H9 (cell line): ENCODE measurements at regions not wholly inside any gene's neighbourhood (a gene's known extent, or its start where the extent isn't known, plus 50 kb on each side); places are given as distances from the start of the nearest gene placed in this dataset.

ENCODE experiments used
- DNase-seq: peaks from one replicate; pipeline ENCODE4 v3.0.0-alpha.2; 2017
- H2AFZ ChIP-seq: one replicate; pipeline ENCODE4 v1.6.1; 2013; ENCODE audit warnings: mild to moderate bottlenecking, low read length, control low read depth, moderate library complexity
- H2AK5ac ChIP-seq: 2 replicates; pipeline ENCODE4 v1.6.1; 2013; ENCODE audit warnings: low read length, control low read depth, mixed read lengths; ENCODE audit not compliant: insufficient read length
- H2BK120ac ChIP-seq: one replicate; pipeline ENCODE4 v1.6.1; 2013; ENCODE audit warnings: low read depth, mild to moderate bottlenecking, low read length, control low read depth, inconsistent platforms; ENCODE audit not compliant: poor library complexity, severe bottlenecking
- H2BK12ac ChIP-seq: 2 replicates; pipeline ENCODE4 v1.6.1; 2013; ENCODE audit warnings: low read length, control low read depth, mixed read lengths, low read depth; ENCODE audit not compliant: insufficient read length
- H2BK15ac ChIP-seq: 2 replicates; pipeline ENCODE4 v1.6.1; 2013; ENCODE audit warnings: low read depth, low read length, control low read depth
- H2BK20ac ChIP-seq: one replicate; pipeline ENCODE4 v1.6.1; 2013; ENCODE audit warnings: low read depth, mild to moderate bottlenecking, low read length, control low read depth, inconsistent platforms; ENCODE audit not compliant: poor library complexity, severe bottlenecking
- H2BK5ac ChIP-seq: 2 replicates; pipeline ENCODE4 v1.6.1; 2013; ENCODE audit warnings: low read length, control low read depth, mixed read lengths; ENCODE audit not compliant: insufficient read length
- H3K14ac ChIP-seq: 2 replicates; pipeline ENCODE4 v1.6.1; 2013; ENCODE audit warnings: low read length, control low read depth; ENCODE audit not compliant: insufficient read depth
- H3K18ac ChIP-seq: 2 replicates; pipeline ENCODE4 v1.6.1; 2013; ENCODE audit warnings: low read depth, mild to moderate bottlenecking, mixed read lengths, low read length, control low read depth; ENCODE audit not compliant: insufficient read length
- H3K23ac ChIP-seq: 2 replicates; pipeline ENCODE4 v1.6.1; 2013; ENCODE audit warnings: low read length, control low read depth, mixed read lengths, low read depth; ENCODE audit not compliant: insufficient read length
- H3K23me2 ChIP-seq: 2 replicates; pipeline ENCODE4 v1.6.1; 2013; ENCODE audit warnings: low read depth, mild to moderate bottlenecking, mixed read lengths, low read length, control low read depth; ENCODE audit not compliant: insufficient read length, poor library complexity, severe bottlenecking
- H3K27ac ChIP-seq: 2 replicates; pipeline ENCODE4 v1.5.1; 2013; ENCODE audit warnings: low read length, control low read depth, mixed read lengths, low read depth; ENCODE audit not compliant: insufficient read length
- H3K27me3 ChIP-seq: 2 replicates; pipeline ENCODE4 v1.6.1; 2013; ENCODE audit warnings: low read length, control low read depth, inconsistent platforms; ENCODE audit not compliant: insufficient read depth
- H3K4ac ChIP-seq: 2 replicates; pipeline ENCODE4 v1.6.1; 2013; ENCODE audit warnings: low read depth, mild to moderate bottlenecking, control low read depth, inconsistent platforms, low read length, moderate library complexity
- H3K4me1 ChIP-seq: 2 replicates; pipeline ENCODE4 v1.6.1; 2013; ENCODE audit warnings: low read length, control low read depth, inconsistent platforms; ENCODE audit not compliant: insufficient read depth
- H3K4me2 ChIP-seq: 2 replicates; pipeline ENCODE4 v1.6.1; 2013; ENCODE audit warnings: low read length, control low read depth, mixed read lengths; ENCODE audit not compliant: insufficient read length, insufficient read depth
- H3K56ac ChIP-seq: 2 replicates; pipeline ENCODE4 v1.6.1; 2013; ENCODE audit warnings: low read depth, mild to moderate bottlenecking, mixed read lengths, low read length, control low read depth; ENCODE audit not compliant: insufficient read length
- H3K79me1 ChIP-seq: 2 replicates; pipeline ENCODE4 v1.6.1; 2013; ENCODE audit warnings: low read depth, mild to moderate bottlenecking, moderate library complexity, low read length, control low read depth, inconsistent platforms; ENCODE audit not compliant: insufficient read depth, poor library complexity, severe bottlenecking
- H3K79me2 ChIP-seq: 2 replicates; pipeline ENCODE4 v1.6.1; 2013; ENCODE audit warnings: low read length, control low read depth, inconsistent platforms; ENCODE audit not compliant: insufficient read depth
- H3K9ac ChIP-seq: 2 replicates; pipeline ENCODE4 v1.6.1; 2013; ENCODE audit warnings: low read length, control low read depth, mixed read lengths; ENCODE audit not compliant: insufficient read length; ENCODE audit errors: extremely low read depth
- H3K9me3 ChIP-seq: one replicate; pipeline ENCODE4 v1.6.1; 2013; ENCODE audit warnings: low read depth, low read length, inconsistent platforms; ENCODE audit not compliant: control insufficient read depth
- H3T11ph ChIP-seq: one replicate; pipeline ENCODE4 v1.6.1; 2013; ENCODE audit warnings: mild to moderate bottlenecking, low read length, control low read depth, inconsistent platforms
- H4K20me1 ChIP-seq: one replicate; pipeline ENCODE4 v1.6.1; 2013; ENCODE audit not compliant: control insufficient read depth, insufficient read length, insufficient read depth
- H4K5ac ChIP-seq: 2 replicates; pipeline ENCODE4 v1.6.1; 2013; ENCODE audit warnings: low read depth, mild to moderate bottlenecking, mixed read lengths, low read length, control low read depth; ENCODE audit not compliant: insufficient read length
- H4K8ac ChIP-seq: replicated peaks from 2 replicates; pipeline ENCODE4 v1.6.1; 2013; ENCODE audit warnings: low read length, control low read depth, mixed read lengths, low read depth; ENCODE audit not compliant: insufficient read length
- H4K91ac ChIP-seq: 2 replicates; pipeline ENCODE4 v1.6.1; 2013; ENCODE audit warnings: low read depth, mild to moderate bottlenecking, moderate library complexity, mixed read lengths, low read length, control low read depth; ENCODE audit not compliant: insufficient read length
- H3K27ac Mint-ChIP-seq, 3 experiments: 2 replicates in 2 of 3; 3 replicates in 1 of 3; pipeline ENCODE4 v1.8.0; 2020 to 2021; ENCODE audit warnings: mixed read lengths in 3 of 3, mild to moderate bottlenecking in 1 of 3, moderate library complexity in 1 of 3
- H3K27me3 Mint-ChIP-seq: 2 replicates; pipeline ENCODE4 v1.8.0; 2021; ENCODE audit warnings: low read depth, mild to moderate bottlenecking, moderate library complexity, mixed read lengths
- H3K36me3 Mint-ChIP-seq, 3 experiments: 2 replicates in 2 of 3; 3 replicates in 1 of 3; pipeline ENCODE4 v1.8.0; 2020 to 2021; ENCODE audit warnings: low read depth in 3 of 3, mixed read lengths in 3 of 3; ENCODE audit not compliant: insufficient read depth in 1 of 3
- H3K4me1 Mint-ChIP-seq, 2 experiments: 2 replicates each; pipeline ENCODE4 v1.8.0; 2020; ENCODE audit warnings: mixed read lengths in 2 of 2
- H3K4me3 Mint-ChIP-seq, 2 experiments: 2 replicates in 1 of 2; 3 replicates in 1 of 2; pipeline ENCODE4 v1.8.0; 2020 to 2021; ENCODE audit warnings: mild to moderate bottlenecking in 2 of 2, mixed read lengths in 2 of 2, moderate library complexity in 1 of 2
- H3K9me3 Mint-ChIP-seq, 2 experiments: 2 replicates in 1 of 2; 3 replicates in 1 of 2; pipeline ENCODE4 v1.8.0; 2020; ENCODE audit warnings: mild to moderate bottlenecking in 2 of 2, mixed read lengths in 2 of 2, moderate library complexity in 1 of 2
- WGBS: extraction: QIAGEN DNeasy Blood & Tissue Kit; methylation state at CpG from one replicate; pipeline ENCODE4 v1.1.7; 2013; ENCODE audit warnings: missing lambda C conversion rate, low lambda C conversion rate, mixed read lengths; ENCODE audit not compliant: insufficient read length; ENCODE audit errors: extremely low coverage; 5-methylcytosine and 5-hydroxymethylcytosine counted together
- TF ChIP-seq, protein P1 (sequence below): fragments of 200-600 bp; sonication (generic); conservative IDR thresholded peaks from 3 replicates; pipeline ENCODE4 v1.8.0; 2021; ENCODE audit warnings: antibody characterized with exemption, mild to moderate bottlenecking

DNA sequence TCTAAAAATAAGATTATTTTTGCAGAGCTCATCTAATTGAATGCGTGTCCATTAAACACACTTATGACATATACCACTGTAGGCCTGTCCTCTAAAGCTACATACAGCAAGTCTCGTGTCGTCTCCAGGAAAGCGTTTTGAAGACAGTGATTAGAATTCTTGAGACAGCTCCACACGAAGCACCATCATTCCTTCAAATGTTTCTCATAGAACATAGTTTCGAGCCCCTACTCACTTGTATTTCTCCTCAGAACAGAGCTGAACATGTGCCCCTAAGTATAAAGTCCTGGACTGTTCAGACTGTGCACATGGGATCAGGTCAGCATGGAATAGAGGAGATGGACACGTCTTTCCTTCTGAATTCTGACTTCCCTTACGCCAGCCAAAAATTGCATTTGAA lies 64.5 kb upstream of the HMGA2 start:
- Histone ChIP-seq H2BK20ac (no peak overlapping the region), H2BK12ac (no peak overlapping the region), H3K18ac (no peak overlapping the region), H3K27ac (no peak overlapping the region), H3K9ac (no peak overlapping the region), H3K14ac (no peak overlapping the region), H3T11ph (no peak overlapping the region), H2BK5ac (no peak overlapping the region), H3K9me3 (no peaks in the 10 kb centered on the region), H4K5ac (no peak overlapping the region), H3K56ac (no peak overlapping the region), H3K4me1 (peaks cover 9% of the 10 kb centered on the region), H3K27me3 (no peaks in the 10 kb centered on the region), H4K20me1 (no peaks in the 10 kb centered on the region), H3K79me2 (no peaks in the 10 kb centered on the region), H3K23me2 (no peaks in the 10 kb centered on the region), H3K79me1 (no peaks in the 10 kb centered on the region), H3K4ac (no peak overlapping the region), H3K23ac (no peak overlapping the region), H4K8ac (no peak overlapping the region), H2AFZ (no peak overlapping the region), H2BK120ac (no peak overlapping the region), H3K4me2 (no peak overlapping the region), H2BK15ac (no peak overlapping the region), H2AK5ac (no peak overlapping the region), H4K91ac (no peak overlapping the region)
- Mint-ChIP-seq H3K27ac (no peak overlapping the region), H3K9me3 (no peaks in the 10 kb centered on the region), H3K4me3 (no peak overlapping the region), H3K36me3 (peaks cover 0 to 2% (median 0%) of the 10 kb centered on the region in 3 experiments; a peak in 3 of 7 replicates), H3K4me1 (peaks cover 48 to 55% of the 10 kb centered on the region in 2 experiments), H3K27me3 (peaks cover 2% of the 10 kb centered on the region)
- WGBS: no CpG with 5 or more reads among the region's 8 CpGs
- DNase-seq: no peak
- TF ChIP-seq, protein P1, sequence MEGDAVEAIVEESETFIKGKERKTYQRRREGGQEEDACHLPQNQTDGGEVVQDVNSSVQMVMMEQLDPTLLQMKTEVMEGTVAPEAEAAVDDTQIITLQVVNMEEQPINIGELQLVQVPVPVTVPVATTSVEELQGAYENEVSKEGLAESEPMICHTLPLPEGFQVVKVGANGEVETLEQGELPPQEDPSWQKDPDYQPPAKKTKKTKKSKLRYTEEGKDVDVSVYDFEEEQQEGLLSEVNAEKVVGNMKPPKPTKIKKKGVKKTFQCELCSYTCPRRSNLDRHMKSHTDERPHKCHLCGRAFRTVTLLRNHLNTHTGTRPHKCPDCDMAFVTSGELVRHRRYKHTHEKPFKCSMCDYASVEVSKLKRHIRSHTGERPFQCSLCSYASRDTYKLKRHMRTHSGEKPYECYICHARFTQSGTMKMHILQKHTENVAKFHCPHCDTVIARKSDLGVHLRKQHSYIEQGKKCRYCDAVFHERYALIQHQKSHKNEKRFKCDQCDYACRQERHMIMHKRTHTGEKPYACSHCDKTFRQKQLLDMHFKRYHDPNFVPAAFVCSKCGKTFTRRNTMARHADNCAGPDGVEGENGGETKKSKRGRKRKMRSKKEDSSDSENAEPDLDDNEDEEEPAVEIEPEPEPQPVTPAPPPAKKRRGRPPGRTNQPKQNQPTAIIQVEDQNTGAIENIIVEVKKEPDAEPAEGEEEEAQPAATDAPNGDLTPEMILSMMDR: no peak
